ENCODE measurements at regions not wholly inside any gene's neighbourhood (a gene's known extent, or its start where the extent isn't known, plus 50 kb on each side); places are given as distances from the start of the nearest gene placed in this dataset.

DNA sequence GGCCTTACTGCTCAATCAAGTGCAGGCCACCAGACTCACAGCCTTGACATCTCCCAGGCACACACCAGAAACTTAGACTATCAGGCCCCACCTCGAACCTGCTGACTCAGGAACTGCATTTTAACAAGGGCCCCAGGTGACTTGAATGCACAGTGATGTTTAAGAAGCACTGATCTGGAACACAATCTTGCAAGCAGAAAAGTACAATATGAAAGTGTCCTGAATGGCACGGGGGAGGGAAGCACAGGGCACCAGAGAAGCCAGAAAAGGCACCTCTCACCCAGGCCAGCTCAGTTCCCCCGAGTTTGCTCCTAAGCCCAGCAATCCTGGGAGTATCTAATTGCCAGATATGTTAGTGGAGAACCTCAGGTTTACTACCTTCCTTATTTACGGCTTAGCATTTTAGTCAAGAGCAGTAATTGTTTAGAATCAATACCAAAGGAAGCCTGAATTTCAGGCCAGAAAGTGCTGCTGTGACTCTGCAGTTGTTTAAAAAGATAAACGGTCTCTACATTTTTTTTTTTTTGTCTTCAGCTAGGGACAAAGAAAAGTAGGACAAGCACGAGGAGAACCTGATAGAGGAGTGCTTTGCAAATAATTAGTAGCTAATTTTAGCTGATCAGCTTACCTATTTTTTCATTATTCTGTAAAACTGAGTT is 50.9 kb upstream of the CDC42BPA start:
- ATAC-seq: no peak
- Histone ChIP-seq H3K36me3 (ENCODE audit: low read depth, low read length) (no peaks in the 10 kb centered on the region), H4K20me1 (ENCODE audit: low read length) (no peaks in the 10 kb centered on the region), H3K4me3 (ENCODE audit: low read length) (no peak overlapping the region), H3K27me3 (ENCODE audit: low read length) (no peaks in the 10 kb centered on the region), H2AFZ (ENCODE audit: low read length) (peak overlapping the region; percentile 19), H3K9ac (ENCODE audit: low read length) (peak overlapping the region; percentile 52; the same call in 1 of the 2 replicates), H3K9me3 (ENCODE audit: low read length) (no peaks in the 10 kb centered on the region), H3F3A (ENCODE audit: low read length, unreplicated experiment) (no peaks in the 10 kb centered on the region), H3K9me2 (replicated peaks; ENCODE audit: low read length) (no peaks in the 10 kb centered on the region), H3K4me1 (ENCODE audit: insufficient read depth, low read length) (peaks cover 46% of the 10 kb centered on the region), H3K4me2 (ENCODE audit: low read length) (peak overlapping the region; percentile 72), H3K79me2 (ENCODE audit: low read length) (no peaks in the 10 kb centered on the region), H3K27ac (ENCODE audit: low read length) (peak overlapping the region; percentile 85)
- peak; percentile 58 for DNase-seq
- BruUV-seq (replicated peaks): no TSS peak
- CTCF ChIA-PET: no interaction called here
- POLR2A ChIA-PET (ENCODE audit: unreplicated experiment): interaction anchor here (0.6 to 0.7 kb wide), 3 partner anchors 16 to 1046 kb away, joined by 5 to 13 read pairs (median 7); no protein-coding TSS in a partner anchor
- TF ChIP-seq, protein P1, sequence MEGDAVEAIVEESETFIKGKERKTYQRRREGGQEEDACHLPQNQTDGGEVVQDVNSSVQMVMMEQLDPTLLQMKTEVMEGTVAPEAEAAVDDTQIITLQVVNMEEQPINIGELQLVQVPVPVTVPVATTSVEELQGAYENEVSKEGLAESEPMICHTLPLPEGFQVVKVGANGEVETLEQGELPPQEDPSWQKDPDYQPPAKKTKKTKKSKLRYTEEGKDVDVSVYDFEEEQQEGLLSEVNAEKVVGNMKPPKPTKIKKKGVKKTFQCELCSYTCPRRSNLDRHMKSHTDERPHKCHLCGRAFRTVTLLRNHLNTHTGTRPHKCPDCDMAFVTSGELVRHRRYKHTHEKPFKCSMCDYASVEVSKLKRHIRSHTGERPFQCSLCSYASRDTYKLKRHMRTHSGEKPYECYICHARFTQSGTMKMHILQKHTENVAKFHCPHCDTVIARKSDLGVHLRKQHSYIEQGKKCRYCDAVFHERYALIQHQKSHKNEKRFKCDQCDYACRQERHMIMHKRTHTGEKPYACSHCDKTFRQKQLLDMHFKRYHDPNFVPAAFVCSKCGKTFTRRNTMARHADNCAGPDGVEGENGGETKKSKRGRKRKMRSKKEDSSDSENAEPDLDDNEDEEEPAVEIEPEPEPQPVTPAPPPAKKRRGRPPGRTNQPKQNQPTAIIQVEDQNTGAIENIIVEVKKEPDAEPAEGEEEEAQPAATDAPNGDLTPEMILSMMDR (conservative IDR thresholded peaks at IDR 0.05; ENCODE audit: low read depth, low read length): no peak
- no peak for TF ChIP-seq EZH2phosphoT487 (IDR thresholded peaks at IDR 0.05; ENCODE audit: borderline replicate concordance, low read length)
- no peak for TF ChIP-seq EZH2 (IDR thresholded peaks at IDR 0.05; ENCODE audit: low read length, unreplicated experiment)
- intact Hi-C loops (cut with micrococcal nuclease): no loop called here

Measured in PC-3 (cell line).